SK-MEL-5 (cell line): ENCODE measurements at regions not wholly inside any gene's neighbourhood (a gene's known extent, or its start where the extent isn't known, plus 50 kb on each side); places are given as distances from the start of the nearest gene placed in this dataset.

ENCODE experiments used
- DNase-seq: peaks from one replicate; pipeline ENCODE4 v3.0.0-alpha.2; 2016; ENCODE audit warnings: low read depth, low spot score
- in situ Hi-C: cut with HindIII; loops from 2 replicates; pipeline ENCODE4 v1.10.0; 2016; ENCODE audit warnings: low sequenced_read_pairs, high pct_unique_total_duplicates, low pct_unique_long_range_greater_than_20kb

GRCh38 chr6:71463061-71463460, 174.4 kb downstream of the OGFRL1 start:
- DNase-seq, result no peak
- in situ Hi-C loops, result no loop called here

- DNase-seq, result no peak
- in situ Hi-C loops, result no loop called here
Measured at GRCh38 chr6:71465096-71465495, 176.5 kb downstream of the OGFRL1 start.

- in situ Hi-C loops, result no loop called here
Measured at GRCh38 chr6:71466362-71466761, 177.8 kb downstream of the OGFRL1 start.

GRCh38 chr6:71468038-71468437, 179.4 kb downstream of the OGFRL1 start:
- in situ Hi-C loops, result no loop called here
- no peak for DNase-seq

More at GRCh38 chr6:71466362-71466761, 177.8 kb downstream of the OGFRL1 start:
- no peak for DNase-seq

- in situ Hi-C loops, result no loop called here
- DNase-seq, result no peak
Measured at GRCh38 chr6:71468841-71469700, 180.5 kb downstream of the OGFRL1 start.

- DNase-seq, result peak; percentile 73
- in situ Hi-C loops, result no loop called here
Measured at GRCh38 chr6:71471718-71472117, 183.1 kb downstream of the OGFRL1 start.

- in situ Hi-C loops, result no loop called here
- peak; percentile 82 for DNase-seq
Measured at GRCh38 chr6:71473926-71474325, 185.3 kb downstream of the OGFRL1 start.

- in situ Hi-C loops, result no loop called here
- no peak for DNase-seq
Measured at GRCh38 chr6:71474942-71475341, 186.3 kb downstream of the OGFRL1 start.

GRCh38 chr6:71476371-71476770, 187.8 kb downstream of the OGFRL1 start:
- in situ Hi-C loops, result no loop called here
- DNase-seq, result no peak

- no peak for DNase-seq
- in situ Hi-C loops, result no loop called here
Measured at GRCh38 chr6:71476872-71477271, 188.3 kb downstream of the OGFRL1 start.

GRCh38 chr6:71478834-71479541, 190.4 kb downstream of the OGFRL1 start:
- in situ Hi-C loops, result no loop called here
- peak; percentile 89 for DNase-seq

GRCh38 chr6:71480577-71480976, 192.0 kb downstream of the OGFRL1 start:
- no peak for DNase-seq
- in situ Hi-C loops, result no loop called here

- no peak for DNase-seq
- in situ Hi-C loops, result no loop called here
Measured at GRCh38 chr6:71481011-71481410, 192.4 kb downstream of the OGFRL1 start.

- in situ Hi-C loops, result no loop called here
- DNase-seq, result no peak
Measured at GRCh38 chr6:71481801-71482200, 193.2 kb downstream of the OGFRL1 start.

GRCh38 chr6:71482742-71483141, 194.1 kb downstream of the OGFRL1 start:
- DNase-seq, result peak; percentile 58
- in situ Hi-C loops, result no loop called here

GRCh38 chr6:71486461-71486860, 197.8 kb downstream of the OGFRL1 start:
- no peak for DNase-seq
- in situ Hi-C loops, result no loop called here

- in situ Hi-C loops, result no loop called here
- no peak for DNase-seq
Measured at GRCh38 chr6:71488186-71488585, 199.6 kb downstream of the OGFRL1 start.

- in situ Hi-C loops, result no loop called here
- DNase-seq, result no peak
Measured at GRCh38 chr6:71489736-71490135, 201.1 kb downstream of the OGFRL1 start.

GRCh38 chr6:71490876-71491275, 202.3 kb downstream of the OGFRL1 start:
- in situ Hi-C loops, result no loop called here
- no peak for DNase-seq
